Renal pelvis (tissue), 1 donor: ENCODE measurements at regions not wholly inside any gene's neighbourhood (a gene's known extent, or its start where the extent isn't known, plus 50 kb on each side); places are given as distances from the start of the nearest gene placed in this dataset.
"Not testable (repeated sequence)": the region's sequence is repeated elsewhere in the genome, so short reads cannot be mapped to it uniquely, and the experiment has no call there.

ENCODE experiments used
- DNase-seq: peaks from one replicate; pipeline ENCODE4 v3.0.0-alpha.2; 2013

DNA sequence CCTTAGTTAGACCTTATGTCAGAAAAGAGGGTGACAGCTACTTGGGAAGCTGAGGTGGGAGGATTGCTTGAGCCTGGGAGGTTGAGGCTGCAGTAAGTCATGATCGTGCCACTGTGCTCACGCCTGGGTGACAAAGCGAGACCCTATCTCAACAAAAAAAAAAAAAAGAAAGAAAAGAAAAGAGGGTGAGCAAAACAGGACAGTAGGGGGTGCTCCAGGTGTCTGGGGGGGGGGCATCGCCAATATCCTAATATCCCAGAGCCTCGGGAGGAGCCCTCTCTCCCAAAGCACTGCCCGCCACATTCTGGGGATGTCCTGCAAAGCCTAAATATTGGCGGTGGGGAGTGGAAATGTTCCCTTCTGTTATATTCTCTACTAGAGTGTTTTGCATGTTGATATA lies 120.9 kb upstream of the TBL1X start:
- DNase-seq, result no peak

DNA sequence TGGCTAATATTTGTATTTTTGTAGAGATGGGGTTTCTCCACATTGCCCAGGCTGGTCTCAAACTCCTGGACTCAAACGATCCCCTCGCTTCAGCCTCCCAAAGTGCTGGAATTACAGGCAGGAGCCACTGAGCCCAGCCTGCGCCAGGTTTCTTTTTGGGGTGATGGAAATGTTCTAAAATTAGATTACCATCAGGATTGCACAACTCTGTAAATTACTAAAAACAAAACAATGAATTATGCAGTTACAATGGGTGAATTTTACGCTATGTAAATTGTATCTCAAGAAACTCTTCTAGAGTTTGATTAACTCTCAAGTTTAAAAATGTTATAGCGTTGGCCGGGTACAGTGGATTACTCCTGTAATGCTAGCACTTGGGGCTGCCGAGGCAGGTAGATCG lies 118.9 kb upstream of the TBL1X start:
- DNase-seq, result no peak

DNA sequence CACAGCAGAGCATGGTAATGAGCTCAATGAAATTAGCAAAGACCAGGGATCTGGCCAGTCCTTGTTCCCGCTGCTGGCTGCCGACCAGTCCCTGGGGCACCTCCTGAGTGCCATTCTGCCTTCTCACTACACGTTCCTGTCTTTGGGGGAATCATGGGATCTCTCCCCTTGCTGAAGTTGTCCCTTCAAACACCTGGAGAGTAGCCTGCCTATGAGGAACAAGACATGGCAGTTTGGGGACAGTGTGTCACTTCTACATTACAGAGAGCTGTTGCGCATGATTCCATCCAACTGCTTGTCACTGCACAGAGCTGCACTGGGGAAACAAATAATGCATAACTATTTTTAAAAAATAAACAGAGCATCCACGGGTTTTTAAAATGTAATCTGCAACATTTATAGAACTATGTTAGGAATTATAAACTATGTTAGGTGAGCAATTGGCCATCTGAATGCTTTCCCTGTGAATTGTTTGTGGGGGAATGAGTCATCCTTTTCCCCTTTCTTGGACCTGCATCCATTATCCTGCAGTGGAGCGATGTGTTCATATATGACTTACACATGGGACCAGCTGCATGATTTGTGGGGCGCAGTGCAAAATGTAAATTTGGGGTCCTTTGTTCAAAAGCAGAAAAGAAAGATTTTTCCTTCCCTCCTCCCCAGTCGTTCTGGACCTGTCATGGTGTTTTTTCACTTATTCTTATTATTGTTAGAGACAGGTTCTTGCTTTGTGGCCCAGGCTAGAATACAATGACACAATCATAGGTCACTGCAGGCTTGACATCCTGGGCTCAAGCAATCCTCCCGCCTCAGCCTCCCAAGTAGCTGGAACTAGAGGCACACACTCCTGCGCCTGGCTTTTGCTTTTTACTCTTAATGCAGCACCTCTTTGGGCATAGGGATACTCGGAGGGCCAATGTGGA lies 115.0 kb upstream of the TBL1X start:
- DNase-seq, result no peak

DNA sequence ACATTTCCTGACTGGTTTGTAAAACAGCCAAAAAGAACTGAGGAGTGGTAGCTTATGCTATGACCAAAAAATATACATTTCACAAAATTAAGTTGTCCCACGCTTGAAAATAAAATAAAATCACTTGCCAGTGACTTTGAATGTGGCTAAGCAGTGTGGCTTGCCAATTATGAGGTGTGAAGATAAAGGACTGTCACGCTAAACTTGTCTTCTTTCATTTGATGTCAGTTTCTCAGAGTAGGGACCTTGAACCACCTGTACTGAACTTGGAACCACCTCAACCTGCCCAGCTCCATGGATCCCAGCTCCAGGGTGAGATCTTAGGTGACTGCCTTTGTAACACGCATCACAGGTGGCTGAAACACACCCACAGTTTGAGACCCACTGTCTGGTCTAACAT lies 113.7 kb upstream of the TBL1X start:
- DNase-seq, result no peak

DNA sequence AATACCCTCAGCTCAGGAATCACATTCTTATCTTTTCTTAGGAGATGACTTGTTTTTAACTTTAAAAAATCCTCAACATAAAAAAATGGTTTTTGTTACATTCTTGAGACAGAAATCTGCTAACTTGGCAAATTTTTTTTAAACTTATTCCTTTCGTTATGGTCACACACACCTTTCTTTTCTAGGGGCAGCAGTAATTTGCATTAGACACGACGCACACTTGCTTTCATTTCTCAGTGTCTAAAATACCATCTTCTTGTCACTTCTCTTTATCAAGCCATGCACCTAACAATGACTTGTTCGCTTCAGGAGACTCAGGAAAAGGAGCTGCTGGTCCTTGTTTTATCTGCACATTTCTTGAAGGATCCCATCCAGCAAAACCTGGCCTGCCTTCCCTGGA lies 112.6 kb upstream of the TBL1X start:
- DNase-seq, result no peak

DNA sequence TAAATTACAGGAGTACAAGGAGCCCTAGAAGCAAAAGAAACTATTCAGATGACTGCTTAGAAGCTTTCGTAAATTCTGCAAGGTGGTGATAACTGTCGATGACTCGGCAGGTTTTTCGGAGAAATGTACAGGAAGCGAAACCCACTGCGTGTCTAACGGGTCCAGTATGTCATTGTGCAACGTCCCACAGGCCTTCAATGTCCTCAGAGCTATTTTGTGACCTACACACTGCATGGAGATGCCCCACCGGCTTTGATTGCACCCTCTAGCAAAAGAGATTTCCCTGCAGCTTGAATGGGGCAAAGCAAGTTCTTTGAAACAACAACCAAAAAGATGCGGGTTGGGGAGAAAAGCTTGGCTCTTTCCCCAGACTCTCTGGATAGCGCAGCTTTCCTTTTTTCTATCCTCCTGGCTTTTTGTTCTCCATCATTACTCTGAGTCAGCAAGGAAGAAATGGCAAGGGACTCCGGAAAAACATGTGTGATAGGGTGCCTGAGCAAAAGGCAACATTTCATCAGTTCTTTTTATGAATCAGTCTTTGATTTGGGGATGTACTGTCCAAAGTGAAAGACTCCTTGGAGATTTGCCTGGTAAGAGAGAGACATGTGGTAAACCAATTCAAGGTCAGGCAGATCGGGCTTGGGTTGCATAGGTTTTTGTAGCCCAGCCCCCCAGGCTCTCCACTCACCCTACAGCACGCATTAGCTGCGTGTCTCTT lies 112.0 kb upstream of the TBL1X start:
- DNase-seq, result no peak

DNA sequence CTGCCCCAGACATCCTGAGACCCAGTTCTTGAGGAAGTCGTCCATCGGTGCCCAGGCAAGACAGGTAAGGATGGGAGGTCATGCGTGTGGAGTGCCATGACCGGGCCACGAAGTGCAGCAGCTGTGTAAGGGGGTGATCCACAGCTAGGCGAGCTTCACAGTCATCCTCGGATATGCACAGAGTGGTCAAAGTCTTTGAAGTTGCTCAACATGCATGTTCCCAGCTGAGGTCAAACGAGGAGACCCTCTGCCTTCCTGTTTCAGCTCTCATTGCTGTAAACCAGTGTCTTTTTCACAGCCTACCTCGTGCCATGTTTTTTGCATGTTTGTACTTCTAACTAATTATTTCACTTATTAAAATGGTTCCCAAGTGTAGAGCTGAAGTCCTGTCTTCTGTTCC lies 109.9 kb upstream of the TBL1X start:
- no peak for DNase-seq

DNA sequence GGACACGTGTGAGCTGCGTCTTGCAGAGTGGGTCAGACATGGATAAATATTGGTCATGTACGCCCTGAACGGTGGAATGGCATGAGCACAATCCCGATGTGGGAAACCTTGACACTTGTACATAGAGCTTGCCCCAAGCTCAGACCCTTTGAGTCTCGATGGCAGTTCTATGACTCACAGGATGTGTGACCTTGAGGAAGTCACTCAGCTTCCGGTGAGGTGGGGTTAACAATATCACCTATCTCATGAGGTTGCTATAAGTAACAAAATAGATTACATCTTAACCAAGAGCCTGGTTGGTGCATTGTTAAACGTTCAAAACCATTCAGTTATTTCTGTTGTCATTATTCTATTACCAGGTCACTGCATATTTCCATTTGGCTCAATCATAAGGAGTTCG lies 109.1 kb upstream of the TBL1X start:
- no peak for DNase-seq

DNA sequence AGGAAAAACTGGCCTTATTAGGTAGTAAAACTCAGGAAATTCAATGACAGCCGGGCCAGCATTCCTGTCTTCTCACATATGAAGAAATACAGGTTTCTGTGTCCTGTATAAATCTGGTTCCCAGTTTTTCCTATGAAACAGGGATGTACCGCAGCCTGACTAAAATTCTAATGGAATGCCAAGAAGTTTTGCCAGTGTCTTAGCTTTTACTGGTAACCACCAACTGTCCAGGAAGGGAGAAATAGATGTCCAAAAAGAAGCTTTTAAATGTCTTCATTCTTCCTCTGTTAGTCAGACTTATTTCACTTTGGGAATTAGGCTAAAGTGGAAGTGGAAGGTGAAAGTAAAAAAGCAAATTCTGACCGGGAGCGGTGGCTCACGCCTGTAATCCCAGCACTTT lies 108.0 kb upstream of the TBL1X start:
- no peak for DNase-seq

DNA sequence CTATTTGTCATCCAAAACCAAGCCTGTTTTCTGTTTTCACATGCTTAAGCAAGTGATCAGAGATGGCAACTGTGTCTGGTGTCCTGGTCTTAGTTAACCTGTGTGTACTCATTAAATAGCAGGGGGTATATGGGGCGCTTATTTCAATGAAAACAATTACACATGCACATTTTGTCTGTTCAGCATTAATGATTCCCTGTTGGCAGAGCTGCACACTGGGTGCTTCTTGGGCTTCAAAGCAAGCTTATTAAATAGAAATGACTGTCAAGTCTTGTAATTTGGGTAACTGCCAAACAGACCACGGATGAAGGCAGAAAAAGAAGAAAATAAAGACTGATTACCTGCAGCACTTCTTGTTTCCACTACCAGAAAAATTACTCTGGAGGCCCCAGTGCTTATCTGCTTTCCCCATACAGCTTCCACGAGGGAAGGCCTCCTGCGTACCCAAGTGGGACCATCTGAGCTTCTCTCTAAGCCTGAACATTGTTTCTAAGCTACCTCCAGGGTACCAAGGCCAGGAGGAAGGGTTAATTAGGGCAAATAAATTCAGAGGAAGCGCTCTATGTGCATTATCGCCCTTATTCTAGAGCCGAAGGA lies 107.2 kb upstream of the TBL1X start:
- no peak for DNase-seq

DNA sequence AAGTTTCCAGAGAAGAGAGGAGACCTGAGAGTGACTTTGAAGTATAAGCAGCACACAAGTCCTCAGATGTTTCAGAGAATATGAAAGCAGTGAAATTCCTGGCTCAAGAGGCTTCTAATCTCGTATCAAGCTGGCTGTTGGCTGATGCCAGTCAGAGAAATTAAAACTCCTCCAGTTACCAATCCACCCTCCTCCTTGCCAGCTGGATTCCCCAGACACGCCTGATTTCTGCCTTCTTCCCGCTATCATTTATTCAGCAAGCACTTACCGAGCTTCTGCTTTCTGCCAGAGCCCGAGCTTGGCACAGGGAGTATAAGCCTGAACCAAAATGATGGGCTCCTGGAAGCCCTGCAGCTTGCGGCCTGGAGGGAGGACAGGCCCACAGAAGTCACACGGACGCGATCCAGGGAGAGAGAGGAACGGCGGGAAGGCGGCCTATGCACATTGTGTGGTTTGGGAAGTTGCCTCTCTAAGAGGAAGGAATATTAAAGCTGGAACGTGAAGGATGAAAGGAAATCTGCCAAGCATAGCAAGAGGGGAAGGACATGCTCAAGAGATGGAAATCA lies 102.4 kb upstream of the TBL1X start:
- no peak for DNase-seq

DNA sequence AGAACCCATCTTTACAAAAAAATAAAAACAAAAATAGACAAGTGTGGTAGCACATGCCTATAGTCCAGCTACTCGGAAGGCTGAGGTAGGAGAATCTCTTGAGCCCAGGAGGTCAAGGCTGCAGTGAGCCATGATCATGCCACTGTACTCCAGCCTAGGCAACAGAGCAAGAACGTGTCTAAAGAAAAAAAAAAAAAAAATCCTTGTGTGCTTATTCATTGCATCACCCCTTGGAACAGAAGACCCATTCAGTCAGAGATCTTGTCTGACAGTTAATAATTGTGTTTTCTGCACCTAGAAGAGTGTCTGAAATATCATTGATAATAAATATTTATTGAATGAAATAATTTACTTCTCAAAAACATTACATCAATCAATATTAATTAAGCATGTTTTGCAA lies 97.4 kb upstream of the TBL1X start:
- DNase-seq, result no peak

DNA sequence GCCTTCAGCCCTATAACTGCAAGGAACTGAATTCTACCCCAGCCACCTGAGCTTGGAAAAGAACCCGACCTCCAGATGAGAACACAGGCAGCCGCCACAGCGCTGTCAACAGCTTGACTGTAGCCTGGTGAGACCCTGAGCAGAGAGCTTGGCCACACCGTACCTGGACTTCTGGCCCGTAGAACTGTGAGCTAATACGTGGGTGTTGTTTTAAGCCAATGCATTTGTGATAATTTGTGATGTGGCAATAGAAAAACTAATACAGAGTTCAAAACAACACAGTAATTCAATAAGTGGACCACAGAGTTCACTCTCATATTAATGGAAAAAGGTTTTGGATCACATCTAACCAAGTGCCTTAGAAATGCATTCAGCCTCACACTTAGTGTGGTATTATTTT lies 96.6 kb upstream of the TBL1X start:
- DNase-seq, result no peak

DNA sequence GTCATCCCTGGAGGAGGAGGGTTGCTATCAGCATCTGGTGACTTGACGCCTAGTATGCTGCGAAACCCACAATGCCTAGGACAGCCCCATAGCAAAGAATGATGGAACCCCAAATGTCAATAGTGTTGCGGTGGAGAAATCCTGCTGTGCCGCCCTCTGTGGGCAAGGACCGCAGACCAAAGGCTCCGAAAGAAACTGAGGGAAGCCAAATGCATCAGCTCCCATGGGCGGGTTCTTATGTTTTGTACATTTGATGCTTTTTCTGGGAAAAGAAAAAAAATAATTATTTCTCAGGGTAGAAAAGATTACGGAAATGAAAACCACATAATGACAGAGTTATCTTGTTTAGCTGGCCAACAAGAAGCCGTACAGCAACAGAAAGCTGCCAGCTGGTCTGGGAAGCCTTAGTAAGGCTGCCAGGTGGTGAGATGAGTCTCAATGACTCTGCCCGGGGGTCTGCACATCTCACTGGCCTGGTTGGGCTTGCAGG lies 95.0 kb upstream of the TBL1X start:
- DNase-seq, result no peak

DNA sequence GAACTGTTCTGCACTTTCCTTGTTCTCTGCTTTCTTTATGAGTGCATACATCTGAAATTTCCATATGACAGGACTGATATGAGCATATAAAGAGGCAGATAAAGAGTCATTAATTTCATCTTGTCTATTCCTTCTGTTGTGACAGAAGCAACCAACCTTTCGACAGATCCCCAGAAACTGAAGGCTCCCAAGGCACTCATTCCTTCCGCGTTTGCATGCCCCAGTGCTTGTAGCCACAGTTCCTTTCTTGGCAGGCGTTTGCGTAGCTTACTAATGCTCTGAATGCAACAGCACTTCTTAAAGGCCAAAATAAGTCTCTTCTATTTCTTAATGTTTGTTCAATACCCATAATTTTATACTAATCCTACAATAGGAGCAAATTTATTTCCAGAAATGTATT lies 94.0 kb upstream of the TBL1X start:
- DNase-seq, result no peak

DNA sequence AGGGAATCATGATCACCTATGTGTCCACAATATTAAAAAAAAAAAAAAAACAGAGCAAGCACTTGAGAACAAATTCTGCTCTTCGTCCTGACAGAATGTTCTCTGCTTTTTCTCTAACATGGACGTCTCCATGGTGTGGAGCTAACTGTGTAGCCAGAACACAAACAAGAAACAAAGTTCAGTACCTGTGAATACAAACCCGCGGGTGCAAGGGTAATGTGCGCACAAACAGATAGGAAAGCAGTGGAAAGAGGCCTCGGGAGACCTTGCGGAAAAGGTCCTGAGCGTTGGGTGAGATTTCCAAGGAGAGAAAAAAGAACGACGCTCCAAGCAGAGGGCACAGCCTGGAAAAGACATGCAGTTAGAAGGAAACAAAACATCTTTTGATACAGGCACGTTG lies 92.0 kb upstream of the TBL1X start:
- no peak for DNase-seq

DNA sequence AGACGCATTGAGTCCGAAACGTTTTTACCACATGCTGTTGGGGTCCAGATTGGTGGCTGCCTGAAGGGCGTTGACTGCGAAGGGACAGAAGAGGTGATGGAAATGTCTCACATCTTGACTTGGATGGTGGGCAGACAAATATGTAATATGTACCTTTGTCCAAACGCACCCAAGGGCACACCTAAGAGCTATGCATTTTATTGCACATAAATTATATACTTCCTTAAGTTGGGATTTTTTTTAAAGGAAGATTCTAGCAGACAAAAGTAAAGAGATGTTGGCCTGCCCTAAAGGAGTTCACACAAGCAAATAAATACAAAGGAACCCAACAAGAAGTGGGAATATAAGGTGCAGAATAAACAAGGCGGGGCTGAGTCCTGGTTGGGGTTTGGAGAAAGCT lies 91.1 kb upstream of the TBL1X start:
- DNase-seq, result no peak

DNA sequence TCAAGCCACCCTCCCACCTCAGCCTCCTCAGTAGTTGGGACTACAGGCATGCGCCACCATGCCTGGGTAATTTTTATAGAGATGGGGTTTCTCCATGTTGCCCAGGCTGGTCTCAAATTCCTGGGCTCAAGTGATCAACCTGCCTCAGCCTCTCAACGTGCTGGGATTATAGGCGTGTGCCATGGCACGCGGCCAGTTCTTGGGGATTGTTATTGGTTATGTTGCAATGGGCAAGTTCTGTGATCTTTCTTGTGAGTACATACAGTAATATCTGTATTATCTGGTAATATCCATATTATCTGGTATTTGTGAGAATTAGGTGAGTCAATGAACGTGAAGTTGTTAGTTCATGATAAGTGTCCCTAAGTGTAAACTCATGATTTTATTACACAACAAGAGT lies 90.3 kb upstream of the TBL1X start:
- no peak for DNase-seq

DNA sequence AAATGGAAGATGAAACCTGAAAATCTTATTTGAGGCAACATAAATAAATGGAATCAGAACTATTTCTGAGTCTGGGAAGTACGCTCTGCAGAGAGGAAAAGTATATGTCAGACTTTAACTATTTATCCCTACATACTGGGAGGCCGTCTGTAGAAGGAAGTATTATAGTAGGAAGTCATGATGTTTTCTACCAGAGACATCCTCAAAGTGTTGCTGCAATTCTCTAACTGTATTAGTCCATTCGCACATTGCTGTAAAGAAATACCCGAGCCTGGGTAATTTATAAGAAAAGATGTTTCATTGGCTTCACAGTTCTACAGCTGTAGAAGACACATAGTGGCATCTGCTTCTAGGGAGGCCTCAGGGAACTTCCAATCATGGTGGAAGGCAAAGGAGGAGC lies 88.7 kb upstream of the TBL1X start:
- no peak for DNase-seq

DNA sequence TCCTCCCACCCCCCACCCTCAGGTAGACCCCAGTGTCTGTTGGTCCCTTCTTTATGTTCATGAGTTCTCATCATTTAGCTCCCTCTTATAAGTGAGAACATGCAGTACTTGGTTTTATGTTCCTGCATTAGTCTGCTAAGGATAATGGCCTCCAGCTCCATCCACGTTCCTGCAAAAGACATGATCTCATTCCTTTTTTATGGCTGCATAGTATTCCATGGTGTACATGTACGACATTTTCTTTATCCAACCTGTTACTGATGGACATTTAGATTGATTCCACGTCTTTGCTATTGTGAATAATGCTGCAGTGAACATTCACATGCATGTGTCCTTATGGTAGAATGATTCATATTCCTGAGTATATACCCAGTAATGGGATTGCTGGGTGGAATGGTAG lies 87.6 kb upstream of the TBL1X start:
- DNase-seq, result not testable (repeated sequence)

DNA sequence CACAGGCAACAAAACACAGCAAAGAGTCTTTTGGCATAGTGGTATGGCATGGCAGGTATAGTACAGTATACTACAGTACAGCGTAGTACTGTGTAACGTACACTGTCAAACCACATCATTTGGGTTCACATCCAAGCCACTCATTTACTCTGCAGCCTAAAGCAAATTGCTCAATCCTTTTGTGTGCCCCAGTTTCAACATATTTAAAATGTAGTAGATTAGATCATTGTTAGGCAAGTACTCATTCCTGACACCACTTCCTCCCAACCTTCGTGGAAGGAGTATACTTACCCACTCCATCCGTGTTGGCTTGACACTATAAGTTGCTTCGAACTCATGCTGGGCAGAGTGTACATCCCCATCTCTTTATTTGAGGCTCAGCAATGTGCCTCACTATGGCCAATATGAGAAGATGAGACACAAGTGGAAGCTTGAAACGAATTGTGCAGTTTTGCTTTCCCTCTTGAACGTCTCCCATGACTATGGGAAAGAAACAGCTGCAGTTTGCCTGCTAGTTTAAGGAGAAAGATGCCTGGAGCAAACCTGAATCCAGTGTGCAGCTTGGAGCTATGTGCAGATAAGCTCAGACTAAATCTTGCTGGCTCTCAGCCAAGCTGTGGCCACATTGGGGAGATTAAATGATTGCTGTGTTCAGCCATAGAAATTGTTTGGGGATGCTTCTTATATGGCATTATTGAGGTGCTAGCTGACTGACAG lies 85.7 kb upstream of the TBL1X start:
- no peak for DNase-seq
